Liver (tissue), 3 donors: ENCODE measurements at regions not wholly inside any gene's neighbourhood (a gene's known extent, or its start where the extent isn't known, plus 50 kb on each side); places are given as distances from the start of the nearest gene placed in this dataset.

Experiments used
- CTCF ChIP-seq: fragments of 150-350 bp; IDR thresholded peaks from 2 replicates; pipeline ENCODE4 v1.5.1; 2017; ENCODE audit warnings: improper control_type of control experiment, low read depth, low read length; ENCODE audit not compliant: missing input control
- SP1 ChIP-seq: IDR thresholded peaks from 2 replicates; pipeline ENCODE4 v1.6.1; 2018; ENCODE audit warnings: antibody characterized with exemption, mild to moderate bottlenecking
- donor health status: healthy.
- donor health status: healthy.

GRCh38 chr5:153318556-153318955 lies 171.9 kb upstream of the GRIA1 start:
- TF ChIP-seq CTCF = no peak
- no peak for TF ChIP-seq SP1
